CD4-positive, alpha-beta memory T cell (primary cell): ENCODE measurements at regions not wholly inside any gene's neighbourhood (a gene's known extent, or its start where the extent isn't known, plus 50 kb on each side); places are given as distances from the start of the nearest gene placed in this dataset.

Experiments used
- CTCF ChIA-PET: fragments of 350-600 bp; sonication (Branson Sonifier 250); formaldehyde crosslinking; loops from one replicate; lab custom pipeline; 2021; ENCODE audit warnings: inconsistent platforms; ENCODE audit not compliant: partially characterized antibody; lab: Charles Lee
- POLR2A ChIA-PET: fragments of 350-600 bp; sonication (Branson Sonifier 250); formaldehyde crosslinking; loops from one replicate; lab custom pipeline; 2021; ENCODE audit not compliant: partially characterized antibody; lab: Charles Lee
- DNase-seq, 5 donors: peaks; one replicate each; pipeline versions ENCODE4 v3.0.0 to v3.0.0-alpha.2; 2020 to 2022; ENCODE audit warnings: mixed read lengths in 1 of 5
- H3K27ac ChIP-seq: one replicate; pipeline ENCODE4 v1.7.0; 2013; ENCODE audit warnings: low read depth, low read length
- H3K27me3 ChIP-seq: 2 replicates; pipeline ENCODE4 v1.7.0; 2013; ENCODE audit warnings: mild to moderate bottlenecking, low read length, moderate library complexity; ENCODE audit not compliant: insufficient read depth
- H3K36me3 ChIP-seq: 2 replicates; pipeline ENCODE4 v1.7.0; 2013; ENCODE audit warnings: mild to moderate bottlenecking, low read length, moderate library complexity; ENCODE audit not compliant: insufficient read depth
- H3K4me1 ChIP-seq: 2 replicates; pipeline ENCODE4 v1.7.0; 2013; ENCODE audit warnings: mild to moderate bottlenecking, low read length, moderate library complexity; ENCODE audit not compliant: insufficient read depth
- H3K4me3 ChIP-seq, 2 donors: one replicate each; pipeline ENCODE4 v1.7.0; 2013; ENCODE audit warnings: low read length in 2 of 2, mild to moderate bottlenecking in 1 of 2
- H3K9me3 ChIP-seq, 2 donors: one replicate each; pipeline ENCODE4 v1.7.0; 2013; ENCODE audit warnings: low read length in 2 of 2, control low read depth in 1 of 2; ENCODE audit not compliant: control insufficient read depth in 1 of 2
- H3K27ac Mint-ChIP-seq, 7 donors: one replicate each; pipeline ENCODE4 v1.8.0; 2020 to 2021; ENCODE audit warnings: mixed read lengths in 7 of 7, mild to moderate bottlenecking in 6 of 7, inconsistent platforms in 3 of 7, moderate library complexity in 3 of 7
- H3K27me3 Mint-ChIP-seq, 2 donors: one replicate each; pipeline ENCODE4 v1.8.0; 2020 to 2021; ENCODE audit warnings: mixed read lengths in 2 of 2
- H3K36me3 Mint-ChIP-seq, 2 donors: one replicate each; pipeline ENCODE4 v1.8.0; 2020 to 2021; ENCODE audit warnings: mixed read lengths in 2 of 2, inconsistent platforms in 1 of 2, mild to moderate bottlenecking in 1 of 2
- H3K4me1 Mint-ChIP-seq, 4 donors: one replicate each; pipeline ENCODE4 v1.8.0; 2020 to 2021; ENCODE audit warnings: mixed read lengths in 4 of 4, mild to moderate bottlenecking in 1 of 4
- H3K4me3 Mint-ChIP-seq, 8 donors: one replicate each; pipeline ENCODE4 v1.8.0; 2020 to 2021; ENCODE audit warnings: mixed read lengths in 8 of 8, mild to moderate bottlenecking in 7 of 8, moderate library complexity in 6 of 8, inconsistent platforms in 3 of 8
- H3K9me3 Mint-ChIP-seq, 8 donors: one replicate each; pipeline ENCODE4 v1.8.0; 2020 to 2021; ENCODE audit warnings: mixed read lengths in 8 of 8, mild to moderate bottlenecking in 5 of 8, inconsistent platforms in 3 of 8, moderate library complexity in 1 of 8
- intact Hi-C: fragments of 100-400 bp; cut with micrococcal nuclease; formaldehyde crosslinking; loops from one replicate; pipeline ENCODE4 v1.15.1; 2023

DNA sequence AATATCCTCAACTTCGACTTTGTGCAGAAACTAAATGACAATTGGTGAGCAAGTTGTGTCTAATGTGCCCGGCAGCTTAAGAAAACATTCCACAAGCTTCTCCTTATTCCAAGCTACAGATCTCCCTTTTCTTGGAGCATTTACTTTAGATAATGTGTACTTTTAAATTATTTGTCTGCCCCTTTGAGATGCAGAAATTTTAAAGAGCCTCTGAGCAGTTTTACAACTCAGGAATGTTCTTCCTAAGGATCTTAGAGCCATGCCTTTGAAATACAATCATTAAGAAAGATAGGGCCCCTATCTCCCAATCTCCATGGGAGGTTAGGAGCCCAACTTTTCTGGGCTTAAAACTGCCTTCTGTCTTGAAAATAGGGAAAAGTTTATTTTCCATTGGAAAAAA is 723.7 kb upstream of the COX7C start:
- H3K27me3 Mint-ChIP-seq = no peaks in the 10 kb centered on the region
- no peaks in the 10 kb centered on the region for H3K36me3 ChIP-seq
- no peaks in the 10 kb centered on the region for H3K27me3 ChIP-seq
- no peak overlapping the region for H3K4me3 Mint-ChIP-seq
- POLR2A ChIA-PET = no interaction called here
- no peaks in the 10 kb centered on the region for H3K4me1 ChIP-seq
- no peaks in the 10 kb centered on the region for H3K4me1 Mint-ChIP-seq
- CTCF ChIA-PET = no interaction called here
- H3K9me3 Mint-ChIP-seq = peaks cover 0 to 8% (median 3%) of the 10 kb centered on the region in 8 donors
- H3K4me3 ChIP-seq = no peak overlapping the region
- no peak overlapping the region for H3K27ac ChIP-seq
- H3K9me3 ChIP-seq = no peaks in the 10 kb centered on the region
- no peaks in the 10 kb centered on the region for H3K36me3 Mint-ChIP-seq
- no peak overlapping the region for H3K27ac Mint-ChIP-seq
- intact Hi-C loops = no loop called here
- no peak for DNase-seq

GRCh38 chr5:85896514-85896913 is 721.2 kb upstream of the COX7C start:
- DNase-seq = no peak
- Histone ChIP-seq H3K27me3 (no peaks in the 10 kb centered on the region), H3K4me1 (no peaks in the 10 kb centered on the region), H3K27ac (no peak overlapping the region), H3K36me3 (no peaks in the 10 kb centered on the region), H3K9me3 (no peaks in the 10 kb centered on the region), H3K4me3 (no peak overlapping the region)
- CTCF ChIA-PET = no interaction called here
- Mint-ChIP-seq H3K4me1 (no peaks in the 10 kb centered on the region), H3K9me3 (peaks cover 0 to 6% (median 3%) of the 10 kb centered on the region in 8 donors), H3K4me3 (no peak overlapping the region), H3K36me3 (no peaks in the 10 kb centered on the region), H3K27me3 (no peaks in the 10 kb centered on the region), H3K27ac (no peak overlapping the region)
- intact Hi-C loops = no loop called here
- POLR2A ChIA-PET = no interaction called here

GRCh38 chr5:85906460-85906859 is 711.3 kb upstream of the COX7C start:
- ChIA-PET POLR2A (no interaction called here), CTCF (no interaction called here)
- intact Hi-C loops = no loop called here
- no peaks in the 10 kb centered on the region for H3K27me3 Mint-ChIP-seq
- Histone ChIP-seq H3K9me3 (peaks cover 0 to 4% of the 10 kb centered on the region in 2 donors), H3K27me3 (no peaks in the 10 kb centered on the region), H3K4me3 (no peak overlapping the region), H3K36me3 (no peaks in the 10 kb centered on the region), H3K27ac (no peak overlapping the region), H3K4me1 (no peaks in the 10 kb centered on the region)
- no peak overlapping the region for H3K4me3 Mint-ChIP-seq
- peaks cover 0 to 8% (median 1%) of the 10 kb centered on the region in 8 donors for H3K9me3 Mint-ChIP-seq
- no peak overlapping the region for H3K27ac Mint-ChIP-seq
- H3K4me1 Mint-ChIP-seq = no peaks in the 10 kb centered on the region
- no peak for DNase-seq
- H3K36me3 Mint-ChIP-seq = no peaks in the 10 kb centered on the region

DNA sequence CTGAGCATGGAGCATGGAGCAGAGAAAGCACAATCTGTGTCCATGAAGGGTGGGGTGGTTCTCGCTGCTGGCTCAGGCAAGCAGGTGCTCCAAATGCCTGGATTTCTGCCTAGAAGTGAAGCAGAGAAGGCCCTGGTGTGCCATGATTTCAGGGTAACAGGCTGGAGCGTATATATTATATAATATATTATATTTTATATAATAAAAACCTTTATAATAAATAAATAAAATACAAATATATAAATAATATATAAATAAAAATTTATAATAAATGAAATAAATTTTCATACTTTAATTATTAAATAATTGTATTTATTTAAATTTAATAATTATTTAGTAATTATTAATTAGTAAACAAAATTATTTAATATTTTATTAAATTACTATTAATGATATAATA is 707.4 kb upstream of the COX7C start:
- ChIA-PET POLR2A (no interaction called here), CTCF (no interaction called here)
- H3K27me3 Mint-ChIP-seq = no peaks in the 10 kb centered on the region
- no peak overlapping the region for H3K27ac Mint-ChIP-seq
- no peak for DNase-seq
- H3K4me3 Mint-ChIP-seq = no peak overlapping the region
- H3K9me3 ChIP-seq = no peaks in the 10 kb centered on the region
- no peak overlapping the region for H3K27ac ChIP-seq
- peaks cover 0 to 13% (median 2%) of the 10 kb centered on the region in 8 donors for H3K9me3 Mint-ChIP-seq
- intact Hi-C loops = no loop called here
- H3K36me3 Mint-ChIP-seq = no peaks in the 10 kb centered on the region
- no peaks in the 10 kb centered on the region for H3K4me1 Mint-ChIP-seq
- no peak overlapping the region for H3K4me3 ChIP-seq
- H3K4me1 ChIP-seq = no peaks in the 10 kb centered on the region
- H3K27me3 ChIP-seq = no peaks in the 10 kb centered on the region
- no peaks in the 10 kb centered on the region for H3K36me3 ChIP-seq

DNA sequence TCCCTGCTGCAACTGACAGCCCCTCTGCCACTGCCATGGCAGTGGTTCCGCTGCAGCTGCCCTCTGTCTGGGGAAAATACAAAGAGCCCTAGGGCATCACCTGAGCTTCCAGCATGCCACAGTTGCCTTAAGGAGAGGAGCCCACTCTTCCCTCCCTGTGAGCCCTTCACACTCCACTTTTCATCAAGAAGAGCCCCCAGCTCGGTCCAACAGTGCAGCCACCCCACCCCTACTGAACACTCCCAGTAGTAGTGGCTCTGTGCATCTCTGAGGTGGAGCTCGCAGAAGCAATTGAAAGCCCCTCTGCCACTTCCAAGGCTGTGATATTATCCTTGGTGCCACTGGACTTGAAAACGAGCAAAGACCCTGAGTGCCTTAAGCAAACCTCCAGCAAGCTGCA is 696.8 kb upstream of the COX7C start:
- Mint-ChIP-seq H3K4me1 (no peaks in the 10 kb centered on the region), H3K36me3 (no peaks in the 10 kb centered on the region), H3K4me3 (no peak overlapping the region), H3K27me3 (no peaks in the 10 kb centered on the region), H3K9me3 (peaks cover 0 to 21% (median 12%) of the 10 kb centered on the region in 8 donors), H3K27ac (no peak overlapping the region)
- ChIA-PET POLR2A (no interaction called here), CTCF (no interaction called here)
- DNase-seq = no peak
- Histone ChIP-seq H3K4me3 (no peak overlapping the region), H3K27ac (no peak overlapping the region), H3K4me1 (no peaks in the 10 kb centered on the region), H3K36me3 (no peaks in the 10 kb centered on the region), H3K27me3 (no peaks in the 10 kb centered on the region), H3K9me3 (no peaks in the 10 kb centered on the region)
- intact Hi-C loops = no loop called here

DNA sequence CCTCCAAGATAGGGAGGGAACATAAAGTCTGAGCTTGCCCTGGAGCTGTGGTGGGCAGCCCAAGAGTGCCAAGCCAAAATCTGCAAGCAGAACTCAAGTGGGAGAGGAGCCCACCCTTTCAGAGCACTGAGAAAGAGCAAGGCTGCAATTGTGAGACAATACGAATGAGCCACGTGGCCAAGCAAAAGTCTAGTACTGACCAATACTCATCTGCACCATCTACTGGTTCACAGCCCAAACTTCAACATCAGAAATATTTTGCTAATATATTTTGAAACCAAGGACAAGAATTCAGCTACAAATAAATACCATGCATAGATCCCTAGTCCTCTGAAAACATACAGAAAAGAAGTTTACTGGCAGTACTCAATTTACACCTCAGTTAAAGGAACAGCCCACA is 696.2 kb upstream of the COX7C start:
- Histone ChIP-seq H3K27me3 (no peaks in the 10 kb centered on the region), H3K36me3 (no peaks in the 10 kb centered on the region), H3K4me1 (no peaks in the 10 kb centered on the region), H3K9me3 (no peaks in the 10 kb centered on the region), H3K4me3 (no peak overlapping the region), H3K27ac (no peak overlapping the region)
- ChIA-PET CTCF (no interaction called here), POLR2A (no interaction called here)
- H3K4me3 Mint-ChIP-seq = no peak overlapping the region
- no peaks in the 10 kb centered on the region for H3K4me1 Mint-ChIP-seq
- peaks cover 0 to 20% (median 12%) of the 10 kb centered on the region in 8 donors for H3K9me3 Mint-ChIP-seq
- intact Hi-C loops = no loop called here
- no peak for DNase-seq
- H3K27ac Mint-ChIP-seq = no peak overlapping the region
- no peaks in the 10 kb centered on the region for H3K36me3 Mint-ChIP-seq
- no peaks in the 10 kb centered on the region for H3K27me3 Mint-ChIP-seq

DNA sequence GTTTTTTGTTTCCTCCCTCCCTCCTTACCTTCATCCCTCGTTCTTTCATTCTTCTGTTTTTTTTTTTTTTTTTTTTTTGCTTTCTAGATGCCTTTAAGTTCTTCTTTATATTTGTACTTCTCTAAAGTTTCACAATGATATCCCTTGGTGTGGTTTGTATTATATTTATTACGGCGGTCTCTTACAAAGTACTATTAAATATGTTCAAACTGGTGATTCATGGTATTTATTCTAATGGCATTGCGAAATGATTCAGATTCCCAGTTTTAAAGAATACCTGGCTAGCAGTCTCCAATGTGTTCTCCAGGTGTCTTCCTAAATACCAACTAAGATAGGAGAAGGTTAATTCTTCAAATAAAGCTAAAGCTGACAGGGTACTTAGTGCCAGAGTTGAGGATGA is 690.1 kb upstream of the COX7C start:
- ChIA-PET CTCF (no interaction called here), POLR2A (no interaction called here)
- Histone ChIP-seq H3K27me3 (no peaks in the 10 kb centered on the region), H3K9me3 (no peaks in the 10 kb centered on the region), H3K4me3 (no peak overlapping the region), H3K27ac (no peak overlapping the region), H3K4me1 (no peaks in the 10 kb centered on the region), H3K36me3 (no peaks in the 10 kb centered on the region)
- H3K4me3 Mint-ChIP-seq = no peak overlapping the region
- no peak overlapping the region for H3K27ac Mint-ChIP-seq
- H3K27me3 Mint-ChIP-seq = no peaks in the 10 kb centered on the region
- intact Hi-C loops = no loop called here
- no peaks in the 10 kb centered on the region for H3K36me3 Mint-ChIP-seq
- no peak for DNase-seq
- no peaks in the 10 kb centered on the region for H3K4me1 Mint-ChIP-seq
- peaks cover 2 to 29% (median 7%) of the 10 kb centered on the region in 8 donors for H3K9me3 Mint-ChIP-seq

DNA sequence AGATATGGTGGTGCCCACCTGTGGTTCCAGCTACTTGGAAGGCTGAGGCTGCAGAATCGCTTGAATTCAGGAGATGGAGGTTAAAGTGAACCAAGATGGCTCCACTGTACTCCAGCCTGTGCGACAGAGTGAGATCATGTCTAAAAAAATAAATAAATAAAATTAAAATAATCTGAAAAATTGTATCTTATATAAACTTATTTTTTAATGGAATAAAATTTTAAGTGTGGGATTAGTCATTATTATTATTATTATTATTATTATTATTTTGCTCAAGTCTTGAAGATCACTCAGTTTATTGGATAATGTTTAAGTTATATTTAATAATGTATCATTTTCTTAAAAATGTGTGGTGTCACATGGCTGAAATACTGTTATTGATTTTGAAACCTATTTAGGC is 688.0 kb upstream of the COX7C start:
- ChIA-PET CTCF (no interaction called here), POLR2A (no interaction called here)
- no peak overlapping the region for H3K27ac ChIP-seq
- Mint-ChIP-seq H3K36me3 (no peaks in the 10 kb centered on the region), H3K9me3 (peaks cover 0 to 20% (median 4%) of the 10 kb centered on the region in 8 donors), H3K4me1 (no peaks in the 10 kb centered on the region), H3K27me3 (no peaks in the 10 kb centered on the region), H3K27ac (no peak overlapping the region), H3K4me3 (no peak overlapping the region)
- no peaks in the 10 kb centered on the region for H3K4me1 ChIP-seq
- H3K27me3 ChIP-seq = no peaks in the 10 kb centered on the region
- no peak for DNase-seq
- intact Hi-C loops = no loop called here
- H3K4me3 ChIP-seq = no peak overlapping the region
- no peaks in the 10 kb centered on the region for H3K36me3 ChIP-seq
- H3K9me3 ChIP-seq = no peaks in the 10 kb centered on the region
